Astrocyte of the cerebellum (primary cell): ENCODE measurements at regions not wholly inside any gene's neighbourhood (a gene's known extent, or its start where the extent isn't known, plus 50 kb on each side); places are given as distances from the start of the nearest gene placed in this dataset.

Experiments used
- DNase-seq: peaks from one replicate; pipeline ENCODE4 v3.0.0-alpha.2; 2011; ENCODE audit warnings: low read depth
- H3K4me3 ChIP-seq: 2 replicates; pipeline ENCODE4 v1.5.1; 2011; ENCODE audit warnings: mild to moderate bottlenecking, low read depth, low read length, moderate library complexity
- in situ Hi-C: cut with HindIII; loops from 2 replicates; pipeline ENCODE4 v1.10.0; 2017; ENCODE audit warnings: low sequenced_read_pairs
- TF ChIP-seq, protein P1 (sequence below): IDR thresholded peaks from 2 replicates; pipeline ENCODE4 v1.5.1; 2012; ENCODE audit warnings: low read length, low read depth, moderate library complexity, mild to moderate bottlenecking; ENCODE audit errors: missing control alignments

DNA sequence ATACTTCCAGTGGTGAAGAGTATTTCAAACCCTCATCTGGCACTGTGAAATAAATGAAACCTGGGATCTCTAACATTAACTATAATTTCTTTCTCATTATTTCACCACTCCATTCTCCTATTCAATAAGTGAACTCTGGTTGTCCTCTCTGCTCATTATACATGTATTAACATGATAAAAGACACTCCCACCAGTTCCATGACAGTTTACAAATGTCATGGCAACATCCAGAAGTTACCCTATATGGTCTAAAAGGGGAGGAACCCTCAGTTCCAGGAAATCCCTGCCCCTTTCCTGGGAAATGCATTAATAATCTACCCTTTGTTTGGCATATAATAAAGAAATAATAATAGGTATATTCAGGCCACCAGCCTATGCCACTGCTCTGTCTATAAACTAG lies 62.7 kb upstream of the BRINP3 start:
- TF ChIP-seq, protein P1, sequence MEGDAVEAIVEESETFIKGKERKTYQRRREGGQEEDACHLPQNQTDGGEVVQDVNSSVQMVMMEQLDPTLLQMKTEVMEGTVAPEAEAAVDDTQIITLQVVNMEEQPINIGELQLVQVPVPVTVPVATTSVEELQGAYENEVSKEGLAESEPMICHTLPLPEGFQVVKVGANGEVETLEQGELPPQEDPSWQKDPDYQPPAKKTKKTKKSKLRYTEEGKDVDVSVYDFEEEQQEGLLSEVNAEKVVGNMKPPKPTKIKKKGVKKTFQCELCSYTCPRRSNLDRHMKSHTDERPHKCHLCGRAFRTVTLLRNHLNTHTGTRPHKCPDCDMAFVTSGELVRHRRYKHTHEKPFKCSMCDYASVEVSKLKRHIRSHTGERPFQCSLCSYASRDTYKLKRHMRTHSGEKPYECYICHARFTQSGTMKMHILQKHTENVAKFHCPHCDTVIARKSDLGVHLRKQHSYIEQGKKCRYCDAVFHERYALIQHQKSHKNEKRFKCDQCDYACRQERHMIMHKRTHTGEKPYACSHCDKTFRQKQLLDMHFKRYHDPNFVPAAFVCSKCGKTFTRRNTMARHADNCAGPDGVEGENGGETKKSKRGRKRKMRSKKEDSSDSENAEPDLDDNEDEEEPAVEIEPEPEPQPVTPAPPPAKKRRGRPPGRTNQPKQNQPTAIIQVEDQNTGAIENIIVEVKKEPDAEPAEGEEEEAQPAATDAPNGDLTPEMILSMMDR: no peak
- in situ Hi-C loops: no loop called here
- no peak overlapping the region for H3K4me3 ChIP-seq
- no peak for DNase-seq

DNA sequence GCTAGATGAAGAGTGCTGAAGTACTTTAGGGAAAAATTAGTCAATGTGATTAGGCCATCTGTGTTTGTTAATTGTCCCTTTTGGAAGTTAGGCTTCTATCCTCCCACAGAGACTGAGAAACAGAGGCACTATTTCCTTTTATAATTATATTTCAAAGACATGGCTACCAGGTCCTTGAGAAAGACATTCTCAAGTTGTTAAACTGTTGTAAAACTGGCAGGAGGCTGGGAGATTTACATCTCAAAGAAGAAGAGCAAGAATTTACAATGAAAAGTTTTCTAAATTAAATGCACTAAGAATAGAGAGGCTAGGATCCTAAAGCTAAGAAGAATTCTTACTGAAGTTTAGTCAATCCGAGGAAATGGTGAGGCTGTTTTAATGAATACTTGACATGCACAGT lies 74.0 kb upstream of the BRINP3 start:
- no peak overlapping the region for H3K4me3 ChIP-seq
- TF ChIP-seq, protein P1: no peak
- DNase-seq: no peak
- in situ Hi-C loops: no loop called here

DNA sequence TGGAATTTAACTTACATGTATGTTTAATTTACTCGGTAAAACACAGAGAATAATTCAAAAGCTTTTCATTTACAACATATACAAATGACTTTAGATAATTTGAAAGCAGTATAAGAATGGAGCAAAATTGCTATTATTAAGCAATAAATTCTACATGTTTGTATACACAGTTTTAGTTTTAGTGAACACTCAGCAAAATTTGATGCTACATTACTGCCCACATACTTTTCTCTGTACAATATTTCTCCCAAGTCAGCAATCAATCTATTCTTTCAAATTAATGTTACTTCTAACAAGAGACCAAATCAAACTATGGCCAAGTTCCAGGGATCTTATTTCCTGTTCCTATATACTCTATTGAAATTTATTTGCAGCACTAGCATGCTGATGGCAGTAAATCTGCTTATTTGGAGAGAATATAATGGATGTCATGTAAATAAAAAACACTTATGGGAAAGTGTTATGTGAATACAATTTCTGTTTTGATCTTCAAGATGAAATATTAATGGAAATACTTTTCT lies 82.6 kb upstream of the BRINP3 start:
- no peak overlapping the region for H3K4me3 ChIP-seq
- TF ChIP-seq, protein P1: no peak
- no peak for DNase-seq
- in situ Hi-C loops: no loop called here

DNA sequence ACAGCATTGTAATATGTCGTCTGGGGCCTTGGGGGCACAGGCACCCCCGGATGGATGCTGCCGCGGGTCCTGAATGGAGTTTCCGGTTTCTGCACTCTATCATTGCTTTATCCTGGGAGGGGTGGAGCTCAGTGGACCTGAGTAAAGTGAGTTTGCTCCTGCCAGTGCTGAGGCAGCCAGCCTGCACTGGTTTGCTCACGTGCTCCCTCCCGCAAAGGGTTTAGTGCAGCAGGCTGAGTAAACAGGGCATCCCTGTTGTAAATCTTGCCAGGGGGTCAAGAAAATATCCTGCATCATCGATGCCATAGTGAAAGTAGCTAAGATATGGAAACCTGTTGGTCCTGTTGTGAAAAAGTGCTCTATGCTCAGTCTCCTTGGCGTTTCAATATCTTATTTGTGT lies 85.6 kb upstream of the BRINP3 start:
- no peak overlapping the region for H3K4me3 ChIP-seq
- in situ Hi-C loops: no loop called here
- DNase-seq: no peak
- TF ChIP-seq, protein P1: no peak

DNA sequence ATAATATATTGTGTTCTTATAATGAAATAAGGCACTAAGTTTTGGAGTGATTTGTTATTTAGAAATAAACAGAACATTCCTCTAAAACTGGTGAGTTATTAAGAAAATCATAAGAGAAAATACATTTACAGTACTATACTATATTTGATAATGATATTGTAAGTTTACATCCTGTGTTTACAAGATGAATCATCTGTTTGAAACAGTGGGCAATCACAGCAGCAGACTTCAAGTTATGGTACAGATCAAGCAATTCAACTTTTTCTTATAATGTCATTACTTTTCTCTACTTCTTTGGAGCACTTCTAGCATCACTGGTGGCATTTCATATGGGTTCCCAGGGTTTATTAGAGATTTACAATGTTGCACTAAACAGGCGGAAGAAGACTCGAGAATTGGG lies 86.5 kb upstream of the BRINP3 start:
- no peak for DNase-seq
- in situ Hi-C loops: no loop called here
- TF ChIP-seq, protein P1: no peak
- no peak overlapping the region for H3K4me3 ChIP-seq

DNA sequence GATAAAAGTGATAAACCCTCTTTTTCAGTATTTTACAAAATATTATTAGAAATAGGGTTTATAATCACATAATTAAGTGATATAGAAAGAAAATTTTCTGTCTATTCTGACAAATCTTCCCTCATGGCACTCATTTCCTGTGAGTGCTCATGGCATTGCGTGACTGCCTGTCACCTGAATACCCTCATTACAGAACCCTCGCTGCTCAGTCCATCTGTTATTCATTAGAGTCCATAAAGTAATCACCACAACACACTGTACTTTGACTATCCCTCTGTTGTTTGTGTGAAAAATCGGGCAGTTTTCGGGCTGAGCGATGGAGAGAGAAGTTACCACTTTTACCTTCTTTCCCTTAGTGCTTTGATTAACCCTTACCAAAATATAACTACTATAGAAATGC lies 100.4 kb upstream of the BRINP3 start:
- in situ Hi-C loops: no loop called here
- no peak overlapping the region for H3K4me3 ChIP-seq
- TF ChIP-seq, protein P1: no peak

DNA sequence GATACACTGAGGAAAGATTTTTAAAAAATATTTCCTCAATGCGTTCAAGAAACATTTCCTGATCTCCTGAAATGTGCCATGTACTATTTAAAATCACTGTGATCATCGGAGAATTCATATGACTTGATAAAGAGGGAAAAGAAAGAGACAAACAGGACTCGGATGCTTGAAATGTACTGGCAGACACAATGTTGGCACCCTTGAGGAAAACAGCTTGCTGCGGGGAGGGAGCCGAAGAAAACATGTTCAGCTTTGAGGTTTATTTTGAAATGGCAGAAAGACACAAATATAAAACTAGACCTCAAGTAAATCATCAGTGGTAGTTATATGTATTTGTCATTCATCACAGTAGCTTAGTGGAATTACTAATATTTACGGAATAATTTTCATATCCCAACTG lies 100.9 kb upstream of the BRINP3 start:
- TF ChIP-seq, protein P1: no peak
- no peak overlapping the region for H3K4me3 ChIP-seq
- in situ Hi-C loops: no loop called here
- no peak for DNase-seq

More for the DNA sequence above, 100.4 kb upstream of the BRINP3 start:
- no peak for DNase-seq
